Trophoblast cell (in vitro differentiated cells and primary cell): ENCODE measurements at regions not wholly inside any gene's neighbourhood (a gene's known extent, or its start where the extent isn't known, plus 50 kb on each side); places are given as distances from the start of the nearest gene placed in this dataset.
A peak's percentile ranks its signal among the peaks of the same experiment; 100 is the strongest.

Experiments used
- DNase-seq, 2 donors: peaks; one replicate each; pipeline ENCODE4 v3.0.0-alpha.2; 2016
- H2AFZ ChIP-seq: 2 replicates; pipeline ENCODE4 v1.6.1; 2013; ENCODE audit warnings: low read length, moderate library complexity, mild to moderate bottlenecking; ENCODE audit not compliant: insufficient read depth, poor library complexity
- H2AK5ac ChIP-seq: 2 replicates; pipeline ENCODE4 v1.6.1; 2013; ENCODE audit warnings: mild to moderate bottlenecking, low read length
- H2BK120ac ChIP-seq: 2 replicates; pipeline ENCODE4 v1.6.1; 2013; ENCODE audit warnings: low read length, mild to moderate bottlenecking, moderate library complexity; ENCODE audit not compliant: insufficient read depth, poor library complexity
- H2BK12ac ChIP-seq: 2 replicates; pipeline ENCODE4 v1.6.1; 2013; ENCODE audit warnings: mild to moderate bottlenecking, low read length, moderate library complexity
- H2BK5ac ChIP-seq: 2 replicates; pipeline ENCODE4 v1.6.1; 2013; ENCODE audit warnings: low read length, low read depth, moderate library complexity, mild to moderate bottlenecking; ENCODE audit not compliant: poor library complexity
- H3K14ac ChIP-seq: 2 replicates; pipeline ENCODE4 v1.6.1; 2013; ENCODE audit warnings: mild to moderate bottlenecking, low read length
- H3K18ac ChIP-seq: 2 replicates; pipeline ENCODE4 v1.6.1; 2013; ENCODE audit warnings: mild to moderate bottlenecking, low read length
- H3K23ac ChIP-seq: 2 replicates; pipeline ENCODE4 v1.6.1; 2013; ENCODE audit warnings: low read length
- H3K27ac ChIP-seq: 2 replicates; pipeline ENCODE4 v1.5.1; 2013; ENCODE audit warnings: low read depth, mild to moderate bottlenecking, inconsistent platforms, low read length, moderate library complexity
- H3K27me3 ChIP-seq: 2 replicates; pipeline ENCODE4 v1.6.1; 2013; ENCODE audit warnings: inconsistent platforms, mild to moderate bottlenecking, low read length, moderate library complexity; ENCODE audit not compliant: insufficient read depth
- H3K36me3 ChIP-seq, 2 experiments: 1 replicate in 1 of 2; 2 replicates in 1 of 2; pipeline ENCODE4 v1.6.1; 2013; ENCODE audit warnings: low read length in 2 of 2, mild to moderate bottlenecking in 2 of 2, moderate library complexity in 1 of 2; ENCODE audit not compliant: insufficient read depth in 2 of 2, control insufficient read depth in 1 of 2
- H3K4ac ChIP-seq: 2 replicates; pipeline ENCODE4 v1.6.1; 2013; ENCODE audit warnings: low read depth, mild to moderate bottlenecking, low read length, moderate library complexity
- H3K4me1 ChIP-seq, 2 experiments: 1 replicate in 1 of 2; 2 replicates in 1 of 2; pipeline ENCODE4 v1.6.1; 2013; ENCODE audit warnings: low read length in 2 of 2, mild to moderate bottlenecking in 2 of 2, moderate library complexity in 1 of 2; ENCODE audit not compliant: insufficient read depth in 2 of 2, control insufficient read depth in 1 of 2
- H3K4me2 ChIP-seq: 2 replicates; pipeline ENCODE4 v1.6.1; 2013; ENCODE audit warnings: inconsistent platforms, mild to moderate bottlenecking, low read length, moderate library complexity
- H3K4me3 ChIP-seq: 2 replicates; pipeline ENCODE4 v1.5.1; 2013; ENCODE audit warnings: mild to moderate bottlenecking, low read depth, low read length, inconsistent platforms
- H3K79me1 ChIP-seq: one replicate; pipeline ENCODE4 v1.6.1; 2013; ENCODE audit warnings: low read length
- H3K79me2 ChIP-seq: 2 replicates; pipeline ENCODE4 v1.6.1; 2013; ENCODE audit warnings: low read length, mild to moderate bottlenecking; ENCODE audit not compliant: control insufficient read depth, insufficient read depth, poor library complexity
- H3K9ac ChIP-seq: 2 replicates; pipeline ENCODE4 v1.6.1; 2013; ENCODE audit warnings: mild to moderate bottlenecking, low read length
- H3K9me3 ChIP-seq: 2 replicates; pipeline ENCODE4 v1.6.1; 2013; ENCODE audit warnings: low read depth, mild to moderate bottlenecking, control low read depth, inconsistent platforms, low read length; ENCODE audit not compliant: insufficient read depth
- H4K12ac ChIP-seq: 2 replicates; pipeline ENCODE4 v1.6.1; 2013; ENCODE audit warnings: low read depth, mild to moderate bottlenecking, low read length, moderate library complexity
- H4K8ac ChIP-seq: 2 replicates; pipeline ENCODE4 v1.6.1; 2013; ENCODE audit warnings: low read depth, mild to moderate bottlenecking, low read length, moderate library complexity
- H4K91ac ChIP-seq: one replicate; pipeline ENCODE4 v1.6.1; 2013; ENCODE audit warnings: low read depth, mild to moderate bottlenecking, low read length, moderate library complexity
- WGBS: extraction: QIAGEN DNeasy Blood & Tissue Kit; methylation state at CpG from one replicate; pipeline ENCODE4 v1.1.7; 2013; ENCODE audit warnings: missing lambda C conversion rate; ENCODE audit not compliant: insufficient read length, insufficient coverage; ENCODE audit errors: extremely low coverage; 5-methylcytosine and 5-hydroxymethylcytosine counted together

DNA sequence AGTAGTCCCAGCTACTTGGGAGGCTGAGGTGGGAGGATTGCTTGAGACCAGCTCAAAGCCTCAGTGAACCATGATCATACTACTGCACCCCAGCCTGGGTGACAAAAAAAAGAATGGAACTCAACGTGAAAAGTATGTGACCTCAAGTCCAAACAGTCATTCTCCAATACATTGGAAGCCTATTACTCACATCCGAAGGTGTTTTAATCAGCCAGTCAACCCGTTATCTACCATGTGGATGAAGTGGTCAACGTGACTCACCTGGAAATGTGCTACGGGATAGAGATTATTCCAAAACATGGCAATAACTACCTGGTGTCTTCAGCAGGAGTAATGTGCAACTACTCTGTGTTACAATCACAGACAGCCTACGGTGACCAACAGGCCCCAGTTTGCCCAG lies 85.8 kb upstream of the TOP1 start:
- H3K36me3 ChIP-seq = no peaks in the 10 kb centered on the region
- no peak overlapping the region for H2BK120ac ChIP-seq
- no peak overlapping the region for H2AFZ ChIP-seq
- H3K79me1 ChIP-seq = no peaks in the 10 kb centered on the region
- no peak overlapping the region for H2AK5ac ChIP-seq
- H3K4me2 ChIP-seq = no peak overlapping the region
- no CpG with 5 or more reads among the region's 6 CpGs for WGBS
- H3K23ac ChIP-seq = no peak overlapping the region
- H2BK5ac ChIP-seq = no peak overlapping the region
- no peak overlapping the region for H3K27ac ChIP-seq
- H3K4ac ChIP-seq = no peak overlapping the region
- no peaks in the 10 kb centered on the region for H3K9me3 ChIP-seq
- no peaks in the 10 kb centered on the region for H3K4me1 ChIP-seq
- H3K9ac ChIP-seq = no peak overlapping the region
- no peak overlapping the region for H3K4me3 ChIP-seq
- no peaks in the 10 kb centered on the region for H3K27me3 ChIP-seq
- H2BK12ac ChIP-seq = no peak overlapping the region
- no peak overlapping the region for H3K14ac ChIP-seq
- H4K91ac ChIP-seq = no peak overlapping the region
- H4K12ac ChIP-seq = no peak overlapping the region
- DNase-seq = peak; percentile 44 to 52
- H3K18ac ChIP-seq = no peak overlapping the region
- no peak overlapping the region for H4K8ac ChIP-seq
- H3K79me2 ChIP-seq = no peaks in the 10 kb centered on the region

DNA sequence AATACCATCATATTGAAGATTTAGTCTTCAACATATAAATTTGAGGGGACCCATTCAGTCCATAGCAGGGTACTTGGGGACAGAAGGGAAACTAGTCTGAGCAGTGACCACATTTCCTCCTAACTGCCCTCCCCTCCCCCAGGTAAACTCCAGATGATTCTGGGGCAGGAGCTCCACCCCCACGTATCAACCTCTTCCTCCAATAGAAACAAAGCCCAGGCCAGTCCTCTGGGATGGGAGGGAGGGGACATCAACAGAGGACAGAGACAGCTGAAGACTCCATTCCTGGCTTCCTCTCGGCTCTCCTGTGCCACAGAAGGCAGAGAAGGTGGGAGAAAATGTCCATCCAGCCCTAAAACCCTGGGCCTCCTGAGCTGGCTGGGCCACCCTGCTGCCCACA lies 85.0 kb upstream of the TOP1 start:
- H2BK12ac ChIP-seq = no peak overlapping the region
- no peak overlapping the region for H2BK120ac ChIP-seq
- no peak overlapping the region for H3K23ac ChIP-seq
- H3K4me3 ChIP-seq = no peak overlapping the region
- no peak overlapping the region for H4K91ac ChIP-seq
- no peaks in the 10 kb centered on the region for H3K27me3 ChIP-seq
- no peak overlapping the region for H3K4me2 ChIP-seq
- H4K8ac ChIP-seq = no peak overlapping the region
- no CpG with 5 or more reads among the region's 2 CpGs for WGBS
- H2AK5ac ChIP-seq = no peak overlapping the region
- no peak for DNase-seq
- H3K79me1 ChIP-seq = no peaks in the 10 kb centered on the region
- H3K9me3 ChIP-seq = no peaks in the 10 kb centered on the region
- H3K27ac ChIP-seq = no peak overlapping the region
- no peaks in the 10 kb centered on the region for H3K36me3 ChIP-seq
- no peak overlapping the region for H2BK5ac ChIP-seq
- H3K18ac ChIP-seq = no peak overlapping the region
- no peak overlapping the region for H2AFZ ChIP-seq
- no peak overlapping the region for H3K14ac ChIP-seq
- H3K9ac ChIP-seq = no peak overlapping the region
- no peak overlapping the region for H4K12ac ChIP-seq
- no peaks in the 10 kb centered on the region for H3K4me1 ChIP-seq
- no peaks in the 10 kb centered on the region for H3K79me2 ChIP-seq
- H3K4ac ChIP-seq = no peak overlapping the region

DNA sequence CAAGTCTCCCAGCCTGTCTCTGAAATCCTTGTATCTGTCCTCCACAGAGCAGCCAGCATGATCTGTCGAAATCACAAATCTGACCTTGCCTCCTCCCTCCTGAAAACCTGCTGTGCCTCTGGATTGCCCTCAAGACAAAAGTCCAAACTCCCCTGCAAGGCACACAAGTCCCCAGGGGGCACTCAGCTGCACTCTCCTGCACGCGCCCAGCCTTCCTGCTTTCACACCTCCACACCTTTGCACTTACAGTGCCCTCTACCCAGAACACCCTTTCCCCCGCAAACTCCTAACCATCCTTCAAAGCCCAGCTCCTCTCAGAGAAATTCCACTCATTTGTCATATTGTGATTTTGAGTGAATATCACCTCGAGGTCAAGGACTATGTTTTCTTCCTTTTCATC lies 83.4 kb upstream of the TOP1 start:
- H3K4ac ChIP-seq = no peak overlapping the region
- H3K4me2 ChIP-seq = no peak overlapping the region
- no peaks in the 10 kb centered on the region for H3K4me1 ChIP-seq
- H2BK120ac ChIP-seq = no peak overlapping the region
- no peaks in the 10 kb centered on the region for H3K79me2 ChIP-seq
- no peak overlapping the region for H4K12ac ChIP-seq
- H3K79me1 ChIP-seq = no peaks in the 10 kb centered on the region
- H3K4me3 ChIP-seq = no peak overlapping the region
- no peak overlapping the region for H2AK5ac ChIP-seq
- no peak overlapping the region for H2AFZ ChIP-seq
- H3K27me3 ChIP-seq = no peaks in the 10 kb centered on the region
- WGBS = no CpG with 5 or more reads among the region's 5 CpGs
- no peak overlapping the region for H2BK12ac ChIP-seq
- H3K36me3 ChIP-seq = no peaks in the 10 kb centered on the region
- no peak overlapping the region for H3K27ac ChIP-seq
- H3K9ac ChIP-seq = no peak overlapping the region
- H3K23ac ChIP-seq = no peak overlapping the region
- H3K18ac ChIP-seq = no peak overlapping the region
- no peak overlapping the region for H3K14ac ChIP-seq
- no peak overlapping the region for H4K91ac ChIP-seq
- no peaks in the 10 kb centered on the region for H3K9me3 ChIP-seq
- peak; percentile 20 to 25 for DNase-seq
- no peak overlapping the region for H2BK5ac ChIP-seq
- H4K8ac ChIP-seq = no peak overlapping the region

DNA sequence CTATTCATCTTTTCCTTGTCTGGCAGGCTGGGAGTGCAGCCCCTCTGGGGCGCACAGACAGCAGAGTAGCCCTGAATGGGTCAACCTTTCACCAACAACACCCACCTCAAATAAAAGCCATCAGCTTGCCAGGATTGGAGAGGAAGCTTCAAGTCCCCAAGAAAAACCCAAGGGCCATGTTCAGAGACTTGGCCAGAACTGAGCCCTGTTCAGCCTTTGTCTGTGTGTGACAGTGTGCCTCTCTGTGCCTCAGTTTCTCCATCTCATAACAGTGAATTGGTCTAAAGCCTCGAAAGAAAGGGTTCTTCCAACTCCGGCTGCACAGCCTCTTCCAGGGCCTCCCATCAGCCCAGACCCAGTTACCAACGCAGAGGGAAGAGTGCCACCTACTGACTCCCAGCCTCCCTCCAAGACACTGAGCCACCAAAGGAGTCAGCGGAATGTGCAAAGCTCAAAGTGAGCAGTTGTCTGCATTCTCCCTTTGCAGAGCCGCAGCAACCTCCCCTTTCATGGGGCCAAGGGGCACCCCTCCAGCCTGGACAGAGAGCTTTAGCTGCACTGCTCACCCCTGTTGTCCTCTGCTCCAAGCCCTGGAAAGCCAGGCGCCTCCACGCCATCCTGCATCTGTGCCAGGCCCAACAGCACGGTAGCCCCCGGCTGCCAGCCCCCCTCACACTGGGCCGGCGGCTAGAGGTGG lies 82.7 kb upstream of the TOP1 start:
- no CpG with 5 or more reads among the region's 12 CpGs for WGBS

More for the DNA sequence above, 82.7 kb upstream of the TOP1 start:
- Histone ChIP-seq H4K8ac (no peak overlapping the region), H3K79me1 (no peaks in the 10 kb centered on the region), H3K79me2 (no peaks in the 10 kb centered on the region), H3K4ac (no peak overlapping the region), H3K9me3 (no peaks in the 10 kb centered on the region), H3K14ac (no peak overlapping the region), H3K23ac (no peak overlapping the region), H3K4me1 (no peaks in the 10 kb centered on the region), H4K12ac (no peak overlapping the region), H2BK5ac (no peak overlapping the region), H3K4me3 (no peak overlapping the region), H3K36me3 (no peaks in the 10 kb centered on the region), H2BK12ac (no peak overlapping the region), H3K18ac (no peak overlapping the region), H2BK120ac (no peak overlapping the region), H3K27ac (no peak overlapping the region), H2AK5ac (no peak overlapping the region), H3K4me2 (no peak overlapping the region), H3K27me3 (no peaks in the 10 kb centered on the region), H2AFZ (no peak overlapping the region), H3K9ac (no peak overlapping the region), H4K91ac (no peak overlapping the region)
- DNase-seq = peak; percentile 52 to 58
